ENCODE measurements at regions not wholly inside any gene's neighbourhood (a gene's known extent, or its start where the extent isn't known, plus 50 kb on each side); places are given as distances from the start of the nearest gene placed in this dataset.

GRCh38 chr16:86768228-86768791 is 190.0 kb downstream of the FOXL1 start:
- WGBS, 3 donors = 25 to 52% (median 47%) methylated on average over 13 of the region's 13 CpGs
- no peak for TF ChIP-seq CTCF (IDR thresholded peaks at IDR 0.05)
- no peak for TF ChIP-seq EP300 (IDR thresholded peaks at IDR 0.05)
- Histone ChIP-seq H3K27me3 (no peaks in the 10 kb centered on the region), H3K4me1 (ENCODE audit: insufficient read depth) (no peaks in the 10 kb centered on the region), H3K9me3 (no peaks in the 10 kb centered on the region), H3K27ac (no peak overlapping the region), H3K4me3 (no peak overlapping the region), H3K36me3 (no peaks in the 10 kb centered on the region)
- DNase-seq = no peak
- intact Hi-C loops (cut with DNase I) = no loop called here

- no peak for DNase-seq
Observed at GRCh38 chr16:86768999-86769398, 190.7 kb downstream of the FOXL1 start.

DNA sequence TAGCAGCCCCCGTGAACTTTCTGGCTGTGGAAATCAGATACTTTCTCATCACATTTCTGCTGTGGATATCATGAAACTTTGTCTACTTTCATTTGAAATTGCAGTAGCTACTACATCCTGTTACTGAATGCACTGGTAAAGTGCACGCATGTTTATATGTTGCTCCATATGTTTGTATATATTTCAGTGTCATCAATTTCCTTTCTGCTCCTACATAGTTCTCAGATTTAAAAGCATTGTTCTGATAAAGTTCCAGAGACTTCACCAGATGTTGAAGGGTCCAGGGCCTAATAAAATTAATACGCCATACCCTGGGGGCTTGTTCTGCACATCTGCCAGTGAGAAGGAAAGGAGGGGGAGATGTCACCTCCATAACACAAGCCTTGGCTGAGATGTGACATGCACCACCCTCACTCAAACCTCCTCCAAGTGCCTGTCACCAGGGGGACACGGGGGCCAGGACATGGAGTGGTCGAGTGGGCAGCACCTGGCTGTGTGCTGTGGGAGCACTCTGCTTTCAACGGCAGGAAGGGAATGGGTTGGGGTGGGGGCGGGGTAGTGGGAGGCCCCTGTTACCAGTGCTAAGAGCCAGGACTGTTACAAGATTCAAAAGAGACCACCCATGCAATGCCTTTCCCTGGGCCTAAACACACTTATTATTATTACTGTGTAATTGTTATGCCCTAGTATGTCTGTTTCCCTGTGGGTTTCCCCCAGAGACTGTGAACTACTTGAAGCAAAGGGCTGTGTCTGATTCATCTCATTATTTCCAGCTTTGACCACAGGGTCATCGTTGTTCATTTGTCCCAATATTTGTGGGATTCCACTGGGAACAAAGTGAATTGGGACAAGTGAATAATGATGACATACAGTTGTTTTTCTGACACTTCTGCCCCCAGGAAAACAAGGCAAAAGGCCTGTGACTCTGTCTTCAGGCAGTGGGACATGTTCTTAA is 193.4 kb downstream of the FOXL1 start:
- TF ChIP-seq CTCF (IDR thresholded peaks at IDR 0.05) (no peak), EP300 (IDR thresholded peaks at IDR 0.05) (no peak), POLR2A (IDR thresholded peaks at IDR 0.05) (no peak)

More at GRCh38 chr16:86768999-86769398, 190.7 kb downstream of the FOXL1 start:
- no peak overlapping the region for H3K4me3 ChIP-seq
- no peak for TF ChIP-seq EP300 (IDR thresholded peaks at IDR 0.05)
- no peak for TF ChIP-seq POLR2A (IDR thresholded peaks at IDR 0.05)
- TF ChIP-seq CTCF (IDR thresholded peaks at IDR 0.05) = no peak
- 74 to 81% (median 80%) methylated on average over 7 of the region's 7 CpGs for WGBS, 3 donors
- H3K4me1 ChIP-seq (ENCODE audit: insufficient read depth) = no peaks in the 10 kb centered on the region
- intact Hi-C loops (cut with DNase I) = no loop called here
- H3K27me3 ChIP-seq = no peaks in the 10 kb centered on the region
- H3K36me3 ChIP-seq = no peaks in the 10 kb centered on the region
- H3K27ac ChIP-seq = no peak overlapping the region
- no peaks in the 10 kb centered on the region for H3K9me3 ChIP-seq

DNA sequence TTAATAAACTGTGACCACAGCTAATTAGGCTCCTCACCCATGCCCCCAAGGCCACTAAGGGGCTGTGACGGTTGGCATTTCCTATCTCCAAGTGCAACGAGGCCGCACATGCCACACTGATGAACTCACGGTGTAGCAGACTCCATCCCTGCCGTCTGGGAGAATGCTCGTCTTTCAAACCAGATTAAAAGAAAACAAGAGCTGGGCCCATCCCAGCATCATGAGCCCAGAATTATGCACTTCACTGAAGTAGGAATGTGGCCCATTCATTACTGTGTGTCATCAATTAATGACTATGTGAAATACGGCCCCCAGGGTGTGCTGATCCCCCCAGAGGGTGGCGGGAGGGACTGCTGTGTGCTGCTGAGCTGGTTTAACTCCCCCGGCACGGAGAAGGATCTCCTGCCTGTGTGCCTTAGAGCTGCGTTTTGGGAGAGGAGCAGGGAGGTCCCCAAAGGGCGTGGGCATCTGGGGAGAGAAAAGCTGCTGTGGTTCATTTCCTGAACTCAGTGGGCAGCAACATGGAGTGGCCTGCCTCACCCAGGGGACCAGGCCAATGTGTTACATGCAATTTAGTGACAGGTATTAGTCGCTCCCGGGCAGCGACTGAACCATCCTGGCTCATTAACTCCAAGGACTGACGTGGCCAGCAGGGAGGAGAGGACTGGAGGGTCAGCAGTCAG is 194.5 kb downstream of the FOXL1 start:
- no peaks in the 10 kb centered on the region for H3K27me3 ChIP-seq
- no peak overlapping the region for H3K4me3 ChIP-seq
- no peaks in the 10 kb centered on the region for H3K9me3 ChIP-seq
- no peak for TF ChIP-seq EP300 (IDR thresholded peaks at IDR 0.05)
- no peak for TF ChIP-seq CTCF (IDR thresholded peaks at IDR 0.05)
- no peak for TF ChIP-seq POLR2A (IDR thresholded peaks at IDR 0.05)
- H3K36me3 ChIP-seq = no peaks in the 10 kb centered on the region
- no peak for DNase-seq
- no peaks in the 10 kb centered on the region for H3K4me1 ChIP-seq (ENCODE audit: insufficient read depth)
- intact Hi-C loops (cut with DNase I) = no loop called here
- 66 to 72% (median 69%) methylated on average over 16 of the region's 16 CpGs for WGBS, 3 donors
- no peak overlapping the region for H3K27ac ChIP-seq

More for the DNA sequence above, 193.4 kb downstream of the FOXL1 start:
- Histone ChIP-seq H3K9me3 (no peaks in the 10 kb centered on the region), H3K4me3 (no peak overlapping the region), H3K27ac (no peak overlapping the region), H3K36me3 (no peaks in the 10 kb centered on the region), H3K4me1 (ENCODE audit: insufficient read depth) (no peaks in the 10 kb centered on the region), H3K27me3 (no peaks in the 10 kb centered on the region)
- 59 to 63% (median 63%) methylated on average over 8 of the region's 8 CpGs for WGBS, 3 donors
- no peak for DNase-seq
- intact Hi-C loops (cut with DNase I) = no loop called here

All from ovary (tissue), 7 donors.